ENCODE measurements at regions not wholly inside any gene's neighbourhood (a gene's known extent, or its start where the extent isn't known, plus 50 kb on each side); places are given as distances from the start of the nearest gene placed in this dataset.

DNA sequence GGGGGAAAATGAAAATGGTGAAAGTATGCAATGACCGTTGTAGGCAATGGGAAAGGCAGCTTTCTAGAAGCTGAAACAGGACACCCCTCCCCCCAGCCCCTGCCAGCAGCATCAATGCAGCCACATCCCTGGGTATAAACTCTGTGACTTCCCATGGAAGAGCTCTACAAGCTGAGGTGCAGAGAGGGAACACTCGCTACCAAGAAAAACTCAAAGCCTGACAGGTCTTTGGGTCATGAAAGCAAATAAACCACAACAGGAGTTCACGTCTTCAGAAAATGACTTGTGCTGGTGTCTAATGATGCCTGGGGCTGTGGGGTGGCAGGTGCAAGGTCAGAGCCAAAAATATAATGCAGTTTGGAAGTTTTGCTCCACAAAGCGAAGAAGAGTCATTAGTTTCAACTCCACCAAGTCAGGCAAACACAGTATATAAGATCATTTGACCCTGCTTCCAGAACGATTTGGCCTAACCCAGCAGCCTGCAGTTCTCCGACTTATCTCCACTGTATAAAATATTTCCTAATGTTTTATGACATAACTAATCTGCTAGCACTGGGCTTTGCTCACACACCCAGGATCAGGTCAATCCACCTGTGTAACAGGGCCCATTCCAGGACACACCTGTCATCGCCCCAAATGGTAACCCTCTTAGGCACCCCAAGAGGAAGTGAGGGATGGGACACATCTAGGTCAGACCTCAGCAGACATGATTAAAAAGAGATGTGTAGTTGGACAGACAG lies 102.1 kb downstream of the IRS2 start:
- Histone ChIP-seq H4K8ac (ENCODE audit: low read depth, low read length) (no peak overlapping the region), H2AK5ac (ENCODE audit: low read length) (no peak overlapping the region), H3K27me3 (ENCODE audit: insufficient read depth, low read length) (no peaks in the 10 kb centered on the region), H3K9me3 (ENCODE audit: insufficient read depth, low read depth, low read length) (no peaks in the 10 kb centered on the region), H2BK5ac (ENCODE audit: low read depth, low read length, poor library complexity) (no peak overlapping the region), H3K4me3 (ENCODE audit: low read depth, low read length) (no peak overlapping the region), H3K79me1 (ENCODE audit: low read length) (no peaks in the 10 kb centered on the region), H2AFZ (ENCODE audit: insufficient read depth, low read length, poor library complexity) (no peak overlapping the region), H3K4me1 (ENCODE audit: control insufficient read depth in 1 of 2, insufficient read depth in 2 of 2, low read length in 2 of 2) (no peaks in the 10 kb centered on the region), H4K12ac (ENCODE audit: low read depth, low read length) (no peak overlapping the region), H3K9ac (ENCODE audit: low read length) (no peak overlapping the region), H3K27ac (ENCODE audit: low read depth, low read length) (no peak overlapping the region), H3K4me2 (ENCODE audit: low read length) (no peak overlapping the region), H3K4ac (ENCODE audit: low read depth, low read length) (no peak overlapping the region), H3K23ac (ENCODE audit: low read length) (no peak overlapping the region), H2BK120ac (ENCODE audit: insufficient read depth, low read length, poor library complexity) (no peak overlapping the region), H4K91ac (ENCODE audit: low read depth, low read length) (no peak overlapping the region), H3K14ac (ENCODE audit: low read length) (no peak overlapping the region), H2BK12ac (ENCODE audit: low read length) (no peak overlapping the region), H3K79me2 (ENCODE audit: control insufficient read depth, insufficient read depth, low read length, poor library complexity) (no peaks in the 10 kb centered on the region), H3K18ac (ENCODE audit: low read length) (no peak overlapping the region), H3K36me3 (ENCODE audit: control insufficient read depth in 1 of 2, insufficient read depth in 2 of 2, low read length in 2 of 2) (no peaks in the 10 kb centered on the region)
- no CpG with 5 or more reads among the region's 7 CpGs for WGBS (ENCODE audit: extremely low coverage, insufficient coverage, insufficient read length)
- DNase-seq = no peak

DNA sequence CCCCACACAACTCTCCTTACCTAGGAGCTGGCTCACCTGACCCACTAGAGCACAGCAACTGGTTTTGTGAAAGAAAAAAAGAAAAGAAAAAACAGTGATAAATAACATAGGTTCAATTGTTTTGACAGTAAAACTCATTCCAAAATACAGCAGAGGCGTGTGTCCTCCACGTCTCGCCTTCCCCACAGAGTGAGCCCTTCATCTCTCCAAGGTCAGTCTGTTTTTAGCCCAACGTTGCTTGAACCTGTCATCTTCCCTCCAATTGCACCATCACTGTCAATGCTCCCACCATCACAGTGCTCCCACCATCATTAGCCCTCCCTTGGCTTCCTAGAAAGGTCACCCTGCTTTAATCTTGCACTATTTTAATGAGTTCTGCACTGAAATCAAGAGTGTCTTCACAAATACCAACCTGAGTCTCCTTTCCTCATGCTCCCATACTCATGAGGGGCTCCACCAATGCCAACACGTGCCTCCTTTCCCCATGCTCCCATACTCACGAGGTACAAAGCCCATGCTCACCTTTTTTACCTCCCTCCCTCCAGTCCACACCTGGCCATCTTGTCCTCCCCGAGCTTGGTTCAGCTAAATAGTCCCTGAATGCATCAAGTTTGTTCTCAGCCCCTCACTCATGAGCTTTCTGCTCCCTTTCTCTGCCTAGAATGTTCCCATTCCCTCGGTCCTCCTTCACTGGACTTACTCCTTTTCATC lies 103.7 kb downstream of the IRS2 start:
- Histone ChIP-seq H4K8ac (ENCODE audit: low read depth, low read length) (no peak overlapping the region), H3K18ac (ENCODE audit: low read length) (no peak overlapping the region), H2BK5ac (ENCODE audit: low read depth, low read length, poor library complexity) (no peak overlapping the region), H3K9me3 (ENCODE audit: insufficient read depth, low read depth, low read length) (no peaks in the 10 kb centered on the region), H2BK12ac (ENCODE audit: low read length) (no peak overlapping the region), H3K27me3 (ENCODE audit: insufficient read depth, low read length) (no peaks in the 10 kb centered on the region), H2AK5ac (ENCODE audit: low read length) (no peak overlapping the region), H3K9ac (ENCODE audit: low read length) (no peak overlapping the region), H3K79me1 (ENCODE audit: low read length) (no peaks in the 10 kb centered on the region), H4K91ac (ENCODE audit: low read depth, low read length) (no peak overlapping the region), H3K14ac (ENCODE audit: low read length) (no peak overlapping the region), H3K23ac (ENCODE audit: low read length) (no peak overlapping the region), H2AFZ (ENCODE audit: insufficient read depth, low read length, poor library complexity) (no peak overlapping the region), H3K4me2 (ENCODE audit: low read length) (no peak overlapping the region), H2BK120ac (ENCODE audit: insufficient read depth, low read length, poor library complexity) (no peak overlapping the region), H3K27ac (ENCODE audit: low read depth, low read length) (no peak overlapping the region), H4K12ac (ENCODE audit: low read depth, low read length) (no peak overlapping the region), H3K4ac (ENCODE audit: low read depth, low read length) (no peak overlapping the region), H3K79me2 (ENCODE audit: control insufficient read depth, insufficient read depth, low read length, poor library complexity) (no peaks in the 10 kb centered on the region), H3K36me3 (ENCODE audit: control insufficient read depth in 1 of 2, insufficient read depth in 2 of 2, low read length in 2 of 2) (no peaks in the 10 kb centered on the region), H3K4me3 (ENCODE audit: low read depth, low read length) (no peak overlapping the region), H3K4me1 (ENCODE audit: control insufficient read depth in 1 of 2, insufficient read depth in 2 of 2, low read length in 2 of 2) (no peaks in the 10 kb centered on the region)
- DNase-seq = no peak
- no CpG with 5 or more reads among the region's 8 CpGs for WGBS (ENCODE audit: extremely low coverage, insufficient coverage, insufficient read length)

DNA sequence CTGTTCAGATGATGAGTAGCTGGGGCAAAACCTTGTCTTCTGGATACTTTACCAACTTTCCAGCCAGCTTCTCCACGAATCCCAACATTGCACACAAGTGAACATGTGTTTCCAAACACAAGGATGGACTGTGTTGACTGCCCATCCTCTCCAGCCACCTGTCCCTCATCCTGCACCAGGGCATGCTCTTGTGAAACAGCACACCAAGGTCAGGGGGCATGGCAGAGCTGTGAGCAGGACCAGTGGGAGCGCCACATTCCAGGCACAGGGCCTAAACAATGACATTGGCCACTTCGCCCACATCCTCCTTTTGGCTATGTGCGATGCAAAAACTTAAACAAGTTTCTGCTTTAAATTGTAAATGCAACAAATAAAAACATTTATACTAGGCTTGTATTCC lies 105.5 kb downstream of the IRS2 start:
- Histone ChIP-seq H4K12ac (ENCODE audit: low read depth, low read length) (no peak overlapping the region), H3K4me2 (ENCODE audit: low read length) (no peak overlapping the region), H3K27ac (ENCODE audit: low read depth, low read length) (no peak overlapping the region), H3K79me2 (ENCODE audit: control insufficient read depth, insufficient read depth, low read length, poor library complexity) (no peaks in the 10 kb centered on the region), H2BK120ac (ENCODE audit: insufficient read depth, low read length, poor library complexity) (no peak overlapping the region), H3K14ac (ENCODE audit: low read length) (no peak overlapping the region), H3K79me1 (ENCODE audit: low read length) (no peaks in the 10 kb centered on the region), H3K9ac (ENCODE audit: low read length) (no peak overlapping the region), H2BK12ac (ENCODE audit: low read length) (no peak overlapping the region), H3K9me3 (ENCODE audit: insufficient read depth, low read depth, low read length) (no peaks in the 10 kb centered on the region), H3K4ac (ENCODE audit: low read depth, low read length) (no peak overlapping the region), H3K4me1 (ENCODE audit: control insufficient read depth in 1 of 2, insufficient read depth in 2 of 2, low read length in 2 of 2) (no peaks in the 10 kb centered on the region), H4K8ac (ENCODE audit: low read depth, low read length) (no peak overlapping the region), H3K4me3 (ENCODE audit: low read depth, low read length) (no peak overlapping the region), H3K18ac (ENCODE audit: low read length) (no peak overlapping the region), H2AK5ac (ENCODE audit: low read length) (no peak overlapping the region), H2BK5ac (ENCODE audit: low read depth, low read length, poor library complexity) (no peak overlapping the region), H3K27me3 (ENCODE audit: insufficient read depth, low read length) (no peaks in the 10 kb centered on the region), H2AFZ (ENCODE audit: insufficient read depth, low read length, poor library complexity) (no peak overlapping the region), H4K91ac (ENCODE audit: low read depth, low read length) (no peak overlapping the region), H3K36me3 (ENCODE audit: control insufficient read depth in 1 of 2, insufficient read depth in 2 of 2, low read length in 2 of 2) (no peaks in the 10 kb centered on the region), H3K23ac (ENCODE audit: low read length) (no peak overlapping the region)
- no CpG with 5 or more reads among the region's 4 CpGs for WGBS (ENCODE audit: extremely low coverage, insufficient coverage, insufficient read length)
- no peak for DNase-seq

DNA sequence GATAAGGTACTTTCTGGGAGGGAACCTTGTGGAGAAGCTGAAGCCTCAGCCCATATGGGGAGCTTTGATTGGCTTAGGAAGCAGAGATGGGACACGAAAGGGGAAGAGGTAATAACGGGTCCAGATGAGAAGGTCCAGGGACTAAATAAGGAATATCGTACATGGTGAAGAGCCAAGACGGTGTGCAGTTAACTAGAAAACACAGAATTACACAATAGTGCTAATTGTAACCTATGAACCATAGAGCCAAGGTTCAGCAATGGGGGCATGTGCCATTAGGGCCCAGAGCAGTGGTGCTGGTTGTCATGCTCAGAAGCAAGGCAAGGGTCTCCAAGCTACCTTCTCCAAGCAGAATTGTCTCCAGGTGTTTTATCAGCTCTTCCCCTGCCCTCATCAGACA lies 106.1 kb downstream of the IRS2 start:
- H3K79me1 ChIP-seq (ENCODE audit: low read length) = no peaks in the 10 kb centered on the region
- H3K4me1 ChIP-seq (ENCODE audit: control insufficient read depth in 1 of 2, insufficient read depth in 2 of 2, low read length in 2 of 2) = no peaks in the 10 kb centered on the region
- H3K36me3 ChIP-seq (ENCODE audit: control insufficient read depth in 1 of 2, insufficient read depth in 2 of 2, low read length in 2 of 2) = no peaks in the 10 kb centered on the region
- H2AFZ ChIP-seq (ENCODE audit: insufficient read depth, low read length, poor library complexity) = no peak overlapping the region
- no peak overlapping the region for H3K23ac ChIP-seq (ENCODE audit: low read length)
- no peak overlapping the region for H2BK12ac ChIP-seq (ENCODE audit: low read length)
- no CpG with 5 or more reads among the region's 4 CpGs for WGBS (ENCODE audit: extremely low coverage, insufficient coverage, insufficient read length)
- H2AK5ac ChIP-seq (ENCODE audit: low read length) = no peak overlapping the region
- no peak overlapping the region for H3K4ac ChIP-seq (ENCODE audit: low read depth, low read length)
- no peak overlapping the region for H2BK5ac ChIP-seq (ENCODE audit: low read depth, low read length, poor library complexity)
- H3K27ac ChIP-seq (ENCODE audit: low read depth, low read length) = no peak overlapping the region
- DNase-seq = no peak
- no peak overlapping the region for H3K9ac ChIP-seq (ENCODE audit: low read length)
- H3K79me2 ChIP-seq (ENCODE audit: control insufficient read depth, insufficient read depth, low read length, poor library complexity) = no peaks in the 10 kb centered on the region
- H4K12ac ChIP-seq (ENCODE audit: low read depth, low read length) = no peak overlapping the region
- no peak overlapping the region for H4K91ac ChIP-seq (ENCODE audit: low read depth, low read length)
- H3K4me3 ChIP-seq (ENCODE audit: low read depth, low read length) = no peak overlapping the region
- H3K9me3 ChIP-seq (ENCODE audit: insufficient read depth, low read depth, low read length) = no peaks in the 10 kb centered on the region
- H3K4me2 ChIP-seq (ENCODE audit: low read length) = no peak overlapping the region
- no peak overlapping the region for H2BK120ac ChIP-seq (ENCODE audit: insufficient read depth, low read length, poor library complexity)
- H3K14ac ChIP-seq (ENCODE audit: low read length) = no peak overlapping the region
- no peaks in the 10 kb centered on the region for H3K27me3 ChIP-seq (ENCODE audit: insufficient read depth, low read length)
- H4K8ac ChIP-seq (ENCODE audit: low read depth, low read length) = no peak overlapping the region
- no peak overlapping the region for H3K18ac ChIP-seq (ENCODE audit: low read length)

Measured in trophoblast cell (in vitro differentiated cells and primary cell).